GM12892 (cell line): ENCODE measurements at regions not wholly inside any gene's neighbourhood (a gene's known extent, or its start where the extent isn't known, plus 50 kb on each side); places are given as distances from the start of the nearest gene placed in this dataset.

Source experiments
- POLR2A ChIP-seq: IDR thresholded peaks from 2 replicates; pipeline ENCODE4 v1.6.1; 2011; ENCODE audit warnings: low read depth, low read length, control low read depth
- POLR2AphosphoS5 ChIP-seq: IDR thresholded peaks from 2 replicates; pipeline ENCODE4 v1.6.1; 2011; ENCODE audit warnings: low read depth, low read length, control low read depth
- TAF1 ChIP-seq: IDR thresholded peaks from 2 replicates; pipeline ENCODE4 v1.6.1; 2011; ENCODE audit warnings: low read depth, mild to moderate bottlenecking, control low read depth, low read length, borderline replicate concordance

DNA sequence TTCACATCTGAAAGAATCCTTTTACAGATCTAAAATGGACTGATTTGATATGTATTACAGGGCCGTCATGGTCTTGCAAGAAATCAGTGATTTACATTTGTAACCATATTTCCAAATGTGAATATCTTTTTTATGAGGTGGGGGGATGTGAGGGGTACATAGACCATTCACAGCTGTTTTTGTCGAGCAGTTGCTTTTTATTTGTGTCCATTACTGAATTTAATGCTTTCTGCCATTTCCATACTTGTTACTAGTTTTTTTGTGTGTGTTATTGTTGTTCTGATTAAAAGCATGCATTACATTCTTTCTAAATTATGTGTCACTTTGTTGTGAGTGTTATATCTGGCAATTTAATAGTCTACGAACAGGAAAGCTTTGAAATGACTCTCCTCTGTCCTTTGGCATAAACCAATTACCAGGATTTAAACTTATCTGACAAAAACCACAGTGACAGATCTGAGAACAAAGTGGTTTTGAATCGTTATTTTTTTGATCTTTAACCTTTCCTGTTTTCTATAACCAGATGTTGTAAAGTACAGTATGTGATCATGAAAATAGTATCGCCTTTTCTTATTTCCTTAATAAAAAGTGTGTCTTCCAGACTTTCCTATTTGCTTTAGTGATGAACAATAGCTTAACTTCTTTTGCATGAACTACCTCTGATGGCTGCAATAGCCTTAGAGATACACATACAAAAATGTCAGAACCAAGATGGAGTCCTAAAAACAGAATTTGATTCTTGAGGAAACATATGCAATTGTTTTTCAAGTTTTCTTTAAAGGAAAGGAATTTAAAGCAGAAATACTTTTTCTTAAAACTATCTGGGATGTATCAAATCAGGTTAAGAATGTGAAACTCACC, 354.2 kb upstream of the ACVR2A start:
- TF ChIP-seq POLR2AphosphoS5 (no peak), POLR2A (no peak), TAF1 (no peak)
